ENCODE measurements at regions not wholly inside any gene's neighbourhood (a gene's known extent, or its start where the extent isn't known, plus 50 kb on each side); places are given as distances from the start of the nearest gene placed in this dataset.
A peak's percentile ranks its signal among the peaks of the same experiment; 100 is the strongest.

DNA sequence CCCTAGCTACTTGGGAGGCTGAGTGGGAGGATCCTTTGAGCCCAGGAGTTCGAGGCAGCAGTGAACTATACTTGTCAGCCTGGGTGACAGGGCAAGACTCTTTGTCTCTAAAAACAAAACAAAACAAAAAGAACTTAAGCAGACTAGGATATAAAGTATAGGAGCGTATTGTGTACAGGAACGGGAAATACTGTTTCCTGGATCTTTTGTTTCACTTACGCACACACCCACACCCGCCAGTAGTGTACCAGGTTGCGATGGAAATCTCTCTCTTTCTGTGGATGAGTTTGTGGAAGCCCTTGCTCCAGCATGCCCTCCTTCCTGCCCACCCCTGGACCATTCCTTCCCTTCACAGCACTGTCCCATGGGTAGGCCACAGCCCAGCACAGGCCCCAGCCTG is 136.3 kb downstream of the RPIA start:
- Histone ChIP-seq H3K27ac (peak overlapping the region; percentile 41), H3K4me3 (no peak overlapping the region), H3K27me3 (ENCODE audit: insufficient read depth in 3 of 3, low read length in 2 of 3) (peaks cover 0 to 13% (median 0%) of the 10 kb centered on the region in 3 donors), H3K36me3 (ENCODE audit: insufficient read depth in 1 of 2, low read depth in 1 of 2) (no peaks in the 10 kb centered on the region), H3K4me1 (no peaks in the 10 kb centered on the region), H3K9me3 (no peaks in the 10 kb centered on the region)
- ATAC-seq (peak in 1 of 4 donors; percentile 24), DNase-seq (no peak)
- TF ChIP-seq, protein P1, sequence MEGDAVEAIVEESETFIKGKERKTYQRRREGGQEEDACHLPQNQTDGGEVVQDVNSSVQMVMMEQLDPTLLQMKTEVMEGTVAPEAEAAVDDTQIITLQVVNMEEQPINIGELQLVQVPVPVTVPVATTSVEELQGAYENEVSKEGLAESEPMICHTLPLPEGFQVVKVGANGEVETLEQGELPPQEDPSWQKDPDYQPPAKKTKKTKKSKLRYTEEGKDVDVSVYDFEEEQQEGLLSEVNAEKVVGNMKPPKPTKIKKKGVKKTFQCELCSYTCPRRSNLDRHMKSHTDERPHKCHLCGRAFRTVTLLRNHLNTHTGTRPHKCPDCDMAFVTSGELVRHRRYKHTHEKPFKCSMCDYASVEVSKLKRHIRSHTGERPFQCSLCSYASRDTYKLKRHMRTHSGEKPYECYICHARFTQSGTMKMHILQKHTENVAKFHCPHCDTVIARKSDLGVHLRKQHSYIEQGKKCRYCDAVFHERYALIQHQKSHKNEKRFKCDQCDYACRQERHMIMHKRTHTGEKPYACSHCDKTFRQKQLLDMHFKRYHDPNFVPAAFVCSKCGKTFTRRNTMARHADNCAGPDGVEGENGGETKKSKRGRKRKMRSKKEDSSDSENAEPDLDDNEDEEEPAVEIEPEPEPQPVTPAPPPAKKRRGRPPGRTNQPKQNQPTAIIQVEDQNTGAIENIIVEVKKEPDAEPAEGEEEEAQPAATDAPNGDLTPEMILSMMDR (IDR thresholded peaks at IDR 0.05) = no peak
- intact Hi-C loops (cut with DNase I) = no loop called here
- 75 to 80% (median 77%) methylated on average over 6 of the region's 6 CpGs for WGBS, 3 donors

DNA sequence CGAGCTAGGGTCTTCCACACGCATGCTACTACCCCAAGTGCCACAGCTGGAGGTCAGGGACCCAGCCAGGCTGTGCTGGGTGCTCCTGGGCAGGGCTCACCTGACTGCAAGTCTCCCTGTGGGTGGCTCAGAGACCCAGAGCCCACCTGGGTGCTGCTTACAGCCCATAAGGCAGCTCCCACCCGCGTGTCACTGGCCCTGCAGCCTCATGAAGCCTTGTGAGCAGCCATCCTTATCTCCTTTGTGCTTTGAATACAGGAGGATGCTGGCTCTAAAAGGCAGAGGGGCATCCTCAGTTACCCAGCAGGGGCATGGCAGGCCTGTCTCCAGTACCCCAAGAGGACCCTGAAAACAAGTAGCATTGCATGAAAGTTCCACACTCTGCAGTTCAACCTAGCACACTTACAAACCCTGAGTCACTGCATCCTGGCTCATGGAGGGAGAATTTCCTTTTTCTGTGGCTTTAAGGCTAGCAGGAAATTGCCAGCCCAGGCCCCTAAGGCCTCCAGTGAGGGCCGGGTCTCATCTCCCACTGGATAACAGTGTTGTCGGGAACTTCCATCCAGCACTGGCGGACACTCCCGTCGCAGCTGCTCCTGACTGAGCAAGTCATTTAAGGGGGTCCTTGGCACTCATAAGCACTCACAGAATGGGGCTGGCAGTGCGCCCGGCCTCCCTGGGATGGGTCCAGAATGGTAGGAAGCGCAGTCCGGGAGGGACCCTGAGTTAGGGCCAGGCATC is 137.1 kb downstream of the RPIA start:
- DNase-seq = peak; percentile 39 to 66
- TF ChIP-seq, protein P1 (IDR thresholded peaks at IDR 0.05) = no peak

DNA sequence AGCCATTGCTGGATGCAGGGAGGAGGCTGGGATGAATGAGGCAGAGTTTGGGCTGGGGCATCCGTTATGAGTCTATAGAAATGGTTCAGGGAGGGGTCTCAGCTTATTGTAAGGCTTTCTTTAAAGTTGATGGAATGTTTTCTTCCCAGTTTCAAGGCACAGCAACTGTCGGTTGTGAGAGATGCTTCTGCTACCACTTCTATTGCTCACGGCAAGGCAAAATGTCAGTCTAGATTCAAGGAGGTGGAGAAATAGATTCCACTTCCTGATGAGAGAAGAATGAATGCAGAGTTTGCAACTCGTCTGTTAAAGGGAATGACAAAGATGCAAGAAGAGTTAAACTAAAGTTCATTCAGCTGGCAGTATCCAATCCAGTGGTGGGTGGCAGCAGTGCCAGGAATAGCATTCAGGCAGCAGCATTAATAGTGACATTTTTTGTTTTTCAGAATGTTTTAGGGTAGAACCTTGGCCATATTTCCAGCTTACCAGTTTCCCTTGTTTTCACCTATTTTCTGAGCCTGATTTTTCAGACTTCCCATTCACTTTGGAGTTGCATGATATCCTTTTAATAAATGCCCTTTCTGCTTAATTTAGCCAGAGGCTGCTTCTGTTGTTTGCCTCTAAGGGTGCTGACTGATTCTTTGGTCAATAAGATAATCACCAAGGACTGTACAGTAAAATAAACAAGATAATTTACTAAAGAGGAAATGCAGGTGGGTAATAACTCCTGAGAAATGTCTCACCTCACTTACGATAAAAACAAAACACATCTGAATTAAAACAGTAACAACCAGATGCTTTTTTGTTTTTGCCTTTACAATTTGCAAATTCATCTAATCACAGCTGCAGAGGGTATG is 138.4 kb downstream of the RPIA start:
- TF ChIP-seq, protein P1 (IDR thresholded peaks at IDR 0.05) = no peak
- Histone ChIP-seq H3K4me3 (no peak overlapping the region), H3K9me3 (no peaks in the 10 kb centered on the region), H3K36me3 (ENCODE audit: insufficient read depth in 1 of 2, low read depth in 1 of 2) (no peaks in the 10 kb centered on the region), H3K4me1 (no peaks in the 10 kb centered on the region), H3K27ac (no peak overlapping the region), H3K27me3 (ENCODE audit: insufficient read depth in 3 of 3, low read length in 2 of 3) (peaks cover 0 to 13% (median 0%) of the 10 kb centered on the region in 3 donors)
- WGBS, 3 donors = 46 to 53% (median 48%) methylated on average over 5 of the region's 5 CpGs
- intact Hi-C loops (cut with DNase I) = no loop called here
- ATAC-seq = no peak
- DNase-seq = no peak

More for the DNA sequence above, 137.1 kb downstream of the RPIA start:
- H3K4me1 ChIP-seq = no peaks in the 10 kb centered on the region
- peak overlapping the region; percentile 41 for H3K27ac ChIP-seq
- no peaks in the 10 kb centered on the region for H3K9me3 ChIP-seq
- peak in 3 of 4 donors; percentile 34 to 51 (median 46) for ATAC-seq
- 28 to 34% (median 32%) methylated on average over 11 to 13 of the region's 13 CpGs for WGBS, 3 donors
- H3K36me3 ChIP-seq (ENCODE audit: insufficient read depth in 1 of 2, low read depth in 1 of 2) = no peaks in the 10 kb centered on the region
- H3K27me3 ChIP-seq (ENCODE audit: insufficient read depth in 3 of 3, low read length in 2 of 3) = peaks cover 0 to 13% (median 0%) of the 10 kb centered on the region in 3 donors
- no peak overlapping the region for H3K4me3 ChIP-seq
- intact Hi-C loops (cut with DNase I) = no loop called here

DNA sequence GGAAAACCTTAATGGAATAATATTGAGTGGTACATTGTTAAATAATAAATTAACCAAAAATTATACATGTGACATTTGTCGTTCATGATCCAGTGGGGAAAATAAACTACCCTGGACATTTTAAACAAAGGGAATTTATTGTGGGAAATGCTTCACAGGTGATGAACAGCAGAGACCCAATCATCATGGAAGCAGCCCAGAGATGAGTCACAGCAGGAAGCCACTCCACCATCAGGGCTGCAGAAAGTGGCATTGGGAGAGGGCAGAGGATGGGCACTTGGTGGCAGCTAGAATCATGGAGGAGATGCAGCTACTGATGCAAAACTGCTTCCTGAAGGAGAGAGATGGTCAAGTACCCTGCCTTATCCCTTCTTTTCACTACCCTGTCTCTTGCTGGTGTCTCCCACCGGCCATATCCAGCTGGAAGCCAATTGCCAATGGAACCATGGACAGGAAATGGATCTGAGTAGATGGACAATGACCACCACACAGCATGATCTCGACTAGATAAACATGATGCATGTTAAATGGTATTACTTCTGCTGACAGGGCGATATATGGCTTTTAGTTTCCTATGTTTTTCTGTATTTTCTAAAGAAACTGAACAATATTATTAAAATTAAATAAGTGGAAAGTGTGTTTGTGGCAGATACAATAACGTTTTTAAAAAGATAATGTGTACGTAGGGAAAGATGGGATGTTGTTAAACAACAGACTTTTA is 139.8 kb downstream of the RPIA start:
- peaks cover 0 to 13% (median 0%) of the 10 kb centered on the region in 3 donors for H3K27me3 ChIP-seq (ENCODE audit: insufficient read depth in 3 of 3, low read length in 2 of 3)
- TF ChIP-seq, protein P1 (IDR thresholded peaks at IDR 0.05) = no peak
- 51 to 54% (median 51%) methylated on average over 6 of the region's 6 CpGs for WGBS, 3 donors
- no peak overlapping the region for H3K27ac ChIP-seq
- no peak overlapping the region for H3K4me3 ChIP-seq
- intact Hi-C loops (cut with DNase I) = no loop called here
- no peaks in the 10 kb centered on the region for H3K9me3 ChIP-seq
- DNase-seq (no peak), ATAC-seq (no peak)
- H3K4me1 ChIP-seq = no peaks in the 10 kb centered on the region
- no peaks in the 10 kb centered on the region for H3K36me3 ChIP-seq (ENCODE audit: insufficient read depth in 1 of 2, low read depth in 1 of 2)
